ENCODE measurements at regions not wholly inside any gene's neighbourhood (a gene's known extent, or its start where the extent isn't known, plus 50 kb on each side); places are given as distances from the start of the nearest gene placed in this dataset.

- Mint-ChIP-seq H3K9me3 (peaks cover 0 to 8% (median 0%) of the 10 kb centered on the region in 11 donors), H3K4me1 (no peaks in the 10 kb centered on the region), H3K27ac (no peak overlapping the region), H3K36me3 (no peaks in the 10 kb centered on the region), H3K27me3 (peaks cover 4 to 55% (median 30%) of the 10 kb centered on the region in 5 donors), H3K4me3 (no peak overlapping the region)
- no peak overlapping the region for H3K27ac ChIP-seq (ENCODE audit: low read depth, low read length)
- no peaks in the 10 kb centered on the region for H3K4me1 ChIP-seq (ENCODE audit: control insufficient read depth in 2 of 2, insufficient read depth in 2 of 2, low read length in 2 of 2)
- ATAC-seq (no peak), DNase-seq (no peak)
- ChIA-PET CTCF (no interaction called here), POLR2A (no interaction called here)
- intact Hi-C loops (cut with micrococcal nuclease), result no loop called here
- no peaks in the 10 kb centered on the region for H3K27me3 ChIP-seq (ENCODE audit: control insufficient read depth in 2 of 2, insufficient read depth in 2 of 2, low read length in 2 of 2)
- no peak overlapping the region for H3K4me3 ChIP-seq (ENCODE audit: low read length)
- no peaks in the 10 kb centered on the region for H3K9me3 ChIP-seq (ENCODE audit: control insufficient read depth in 2 of 3, low read length in 3 of 3)
- no peaks in the 10 kb centered on the region for H3K36me3 ChIP-seq (ENCODE audit: control insufficient read depth in 2 of 3, insufficient read depth in 3 of 3, low read length in 3 of 3)
These were observed 206.0 kb upstream of the FOXQ1 start for GRCh38 chr6:1105833-1106400.

GRCh38 chr6:1104988-1105670 is 206.8 kb upstream of the FOXQ1 start:
- Histone ChIP-seq H3K27me3 (ENCODE audit: control insufficient read depth in 2 of 2, insufficient read depth in 2 of 2, low read length in 2 of 2) (no peaks in the 10 kb centered on the region), H3K27ac (ENCODE audit: low read depth, low read length) (no peak overlapping the region), H3K4me1 (ENCODE audit: control insufficient read depth in 2 of 2, insufficient read depth in 2 of 2, low read length in 2 of 2) (no peaks in the 10 kb centered on the region), H3K36me3 (ENCODE audit: control insufficient read depth in 2 of 3, insufficient read depth in 3 of 3, low read length in 3 of 3) (no peaks in the 10 kb centered on the region), H3K4me3 (ENCODE audit: low read length) (no peak overlapping the region), H3K9me3 (ENCODE audit: control insufficient read depth in 2 of 3, low read length in 3 of 3) (no peaks in the 10 kb centered on the region)
- intact Hi-C loops (cut with micrococcal nuclease), result no loop called here
- H3K36me3 Mint-ChIP-seq, result no peaks in the 10 kb centered on the region
- ATAC-seq, result no peak
- H3K27ac Mint-ChIP-seq, result no peak overlapping the region
- peaks cover 4 to 62% (median 30%) of the 10 kb centered on the region in 5 donors for H3K27me3 Mint-ChIP-seq
- no peak overlapping the region for H3K4me3 Mint-ChIP-seq
- ChIA-PET CTCF (no interaction called here), POLR2A (no interaction called here)
- H3K4me1 Mint-ChIP-seq, result no peaks in the 10 kb centered on the region
- DNase-seq, result no peak
- peaks cover 0 to 7% (median 0%) of the 10 kb centered on the region in 11 donors for H3K9me3 Mint-ChIP-seq

GRCh38 chr6:1103945-1104623 is 207.8 kb upstream of the FOXQ1 start:
- ATAC-seq (no peak), DNase-seq (no peak)
- H3K27me3 Mint-ChIP-seq, result peaks cover 7 to 66% (median 39%) of the 10 kb centered on the region in 5 donors
- no peaks in the 10 kb centered on the region for H3K36me3 ChIP-seq (ENCODE audit: control insufficient read depth in 2 of 3, insufficient read depth in 3 of 3, low read length in 3 of 3)
- no peaks in the 10 kb centered on the region for H3K4me1 ChIP-seq (ENCODE audit: control insufficient read depth in 2 of 2, insufficient read depth in 2 of 2, low read length in 2 of 2)
- no peaks in the 10 kb centered on the region for H3K27me3 ChIP-seq (ENCODE audit: control insufficient read depth in 2 of 2, insufficient read depth in 2 of 2, low read length in 2 of 2)
- intact Hi-C loops (cut with micrococcal nuclease), result no loop called here
- H3K27ac ChIP-seq (ENCODE audit: low read depth, low read length), result no peak overlapping the region
- no peaks in the 10 kb centered on the region for H3K9me3 ChIP-seq (ENCODE audit: control insufficient read depth in 2 of 3, low read length in 3 of 3)
- H3K4me3 ChIP-seq (ENCODE audit: low read length), result no peak overlapping the region
- H3K4me1 Mint-ChIP-seq, result no peaks in the 10 kb centered on the region
- no peaks in the 10 kb centered on the region for H3K36me3 Mint-ChIP-seq
- H3K4me3 Mint-ChIP-seq, result no peak overlapping the region
- ChIA-PET POLR2A (no interaction called here), CTCF (no interaction called here)
- no peak overlapping the region for H3K27ac Mint-ChIP-seq
- H3K9me3 Mint-ChIP-seq, result peaks cover 0 to 7% (median 0%) of the 10 kb centered on the region in 11 donors

- no peaks in the 10 kb centered on the region for H3K36me3 ChIP-seq (ENCODE audit: control insufficient read depth in 2 of 3, insufficient read depth in 3 of 3, low read length in 3 of 3)
- H3K27ac ChIP-seq (ENCODE audit: low read depth, low read length), result no peak overlapping the region
- H3K4me1 ChIP-seq (ENCODE audit: control insufficient read depth in 2 of 2, insufficient read depth in 2 of 2, low read length in 2 of 2), result no peaks in the 10 kb centered on the region
- H3K27me3 ChIP-seq (ENCODE audit: control insufficient read depth in 2 of 2, insufficient read depth in 2 of 2, low read length in 2 of 2), result no peaks in the 10 kb centered on the region
- intact Hi-C loops (cut with micrococcal nuclease), result no loop called here
- DNase-seq (no peak), ATAC-seq (no peak)
- POLR2A ChIA-PET, result no interaction called here
- H3K4me3 ChIP-seq (ENCODE audit: low read length), result no peak overlapping the region
- H3K27ac Mint-ChIP-seq, result no peak overlapping the region
- CTCF ChIA-PET, result no interaction called here
- no peaks in the 10 kb centered on the region for H3K9me3 ChIP-seq (ENCODE audit: control insufficient read depth in 2 of 3, low read length in 3 of 3)
- H3K4me1 Mint-ChIP-seq, result no peaks in the 10 kb centered on the region
- H3K4me3 Mint-ChIP-seq, result no peak overlapping the region
- peaks cover 0 to 7% (median 0%) of the 10 kb centered on the region in 11 donors for H3K9me3 Mint-ChIP-seq
- H3K27me3 Mint-ChIP-seq, result peaks cover 7 to 56% (median 43%) of the 10 kb centered on the region in 5 donors
- H3K36me3 Mint-ChIP-seq, result no peaks in the 10 kb centered on the region
These were observed 208.9 kb upstream of the FOXQ1 start for GRCh38 chr6:1103021-1103420.

GRCh38 chr6:1100269-1100668 is 211.6 kb upstream of the FOXQ1 start:
- ChIA-PET CTCF (no interaction called here), POLR2A (no interaction called here)
- Mint-ChIP-seq H3K27me3 (peaks cover 7 to 49% (median 37%) of the 10 kb centered on the region in 5 donors), H3K36me3 (no peaks in the 10 kb centered on the region), H3K4me3 (no peak overlapping the region), H3K27ac (no peak overlapping the region), H3K9me3 (peaks cover 0 to 4% (median 0%) of the 10 kb centered on the region in 11 donors), H3K4me1 (peaks cover 0 to 2% (median 0%) of the 10 kb centered on the region in 7 donors)
- DNase-seq (no peak), ATAC-seq (no peak)
- no peaks in the 10 kb centered on the region for H3K4me1 ChIP-seq (ENCODE audit: control insufficient read depth in 2 of 2, insufficient read depth in 2 of 2, low read length in 2 of 2)
- H3K36me3 ChIP-seq (ENCODE audit: control insufficient read depth in 2 of 3, insufficient read depth in 3 of 3, low read length in 3 of 3), result no peaks in the 10 kb centered on the region
- intact Hi-C loops (cut with micrococcal nuclease), result no loop called here
- H3K9me3 ChIP-seq (ENCODE audit: control insufficient read depth in 2 of 3, low read length in 3 of 3), result no peaks in the 10 kb centered on the region
- no peaks in the 10 kb centered on the region for H3K27me3 ChIP-seq (ENCODE audit: control insufficient read depth in 2 of 2, insufficient read depth in 2 of 2, low read length in 2 of 2)
- H3K27ac ChIP-seq (ENCODE audit: low read depth, low read length), result no peak overlapping the region
- H3K4me3 ChIP-seq (ENCODE audit: low read length), result no peak overlapping the region

- H3K9me3 ChIP-seq (ENCODE audit: control insufficient read depth in 2 of 3, low read length in 3 of 3), result no peaks in the 10 kb centered on the region
- Mint-ChIP-seq H3K27ac (no peak overlapping the region), H3K4me3 (no peak overlapping the region), H3K4me1 (peaks cover 0 to 2% (median 0%) of the 10 kb centered on the region in 7 donors), H3K27me3 (peaks cover 7 to 43% (median 33%) of the 10 kb centered on the region in 5 donors), H3K36me3 (peaks cover 0 to 5% (median 0%) of the 10 kb centered on the region in 5 donors), H3K9me3 (peaks cover 0 to 7% (median 0%) of the 10 kb centered on the region in 11 donors)
- H3K36me3 ChIP-seq (ENCODE audit: control insufficient read depth in 2 of 3, insufficient read depth in 3 of 3, low read length in 3 of 3), result no peaks in the 10 kb centered on the region
- no peaks in the 10 kb centered on the region for H3K27me3 ChIP-seq (ENCODE audit: control insufficient read depth in 2 of 2, insufficient read depth in 2 of 2, low read length in 2 of 2)
- DNase-seq (no peak), ATAC-seq (no peak)
- intact Hi-C loops (cut with micrococcal nuclease), result no loop called here
- no peak overlapping the region for H3K4me3 ChIP-seq (ENCODE audit: low read length)
- ChIA-PET CTCF (no interaction called here), POLR2A (no interaction called here)
- H3K4me1 ChIP-seq (ENCODE audit: control insufficient read depth in 2 of 2, insufficient read depth in 2 of 2, low read length in 2 of 2), result no peaks in the 10 kb centered on the region
- H3K27ac ChIP-seq (ENCODE audit: low read depth, low read length), result no peak overlapping the region
These were observed 212.6 kb upstream of the FOXQ1 start for GRCh38 chr6:1099264-1099663.
